Endothelial cell of umbilical vein (primary cell): ENCODE measurements at regions not wholly inside any gene's neighbourhood (a gene's known extent, or its start where the extent isn't known, plus 50 kb on each side); places are given as distances from the start of the nearest gene placed in this dataset.

Source experiments
- BruUV-seq: library from RNA; stranded (reverse); fragments of 400-500 nt; replicated peaks from 2 replicates; lab custom pipeline; 2021; lab: Mats Ljungman, UMichigan
- CTCF ChIA-PET: fragments of 300-600, 350-600 bp; sonication (Branson Sonifier 250); formaldehyde crosslinking; loops from one replicate; lab custom pipeline; 2021; ENCODE audit warnings: antibody characterized with exemption, inconsistent platforms; lab: Charles Lee
- POLR2A ChIA-PET: fragments of 300-600, 350-600 bp; sonication (Branson Sonifier 250); formaldehyde crosslinking; loops from one replicate; lab custom pipeline; 2021; ENCODE audit warnings: antibody characterized with exemption, inconsistent platforms; lab: Charles Lee
- DNase-seq: peaks from one replicate; pipeline ENCODE4 v3.0.0-alpha.2; 2011; ENCODE audit warnings: low read depth, low spot score
- FAIRE-seq: peaks from 2 replicates; lab custom pipeline; 2011; peaks lifted over from hg19 to GRCh38; lab: Jason Lieb, UNC
- H2AFZ ChIP-seq: 2 replicates; pipeline ENCODE4 v1.6.0; 2012; ENCODE audit warnings: low read depth, low read length, control low read depth, inconsistent platforms
- H3K27ac ChIP-seq: 2 replicates; pipeline ENCODE4 v1.5.1; 2011; ENCODE audit warnings: low read depth, mild to moderate bottlenecking, control low read depth, low read length, moderate library complexity; ENCODE audit not compliant: insufficient read depth
- H3K27me3 ChIP-seq, 2 experiments: 2 replicates each; pipeline versions ENCODE4 v1.6.0 to v1.6.1; 2011; ENCODE audit warnings: low read length in 2 of 2, mixed read lengths in 1 of 2; ENCODE audit not compliant: control insufficient read depth in 2 of 2, insufficient read depth in 2 of 2
- H3K36me3 ChIP-seq, 2 experiments: 2 replicates in 1 of 2; 3 replicates in 1 of 2; pipeline ENCODE4 v1.5.1; 2011; ENCODE audit warnings: low read length in 2 of 2, mild to moderate bottlenecking in 1 of 2, moderate library complexity in 1 of 2; ENCODE audit not compliant: control insufficient read depth in 2 of 2, insufficient read depth in 2 of 2; ENCODE audit errors: extremely low read depth in 1 of 2
- H3K4me1 ChIP-seq: 3 replicates; pipeline ENCODE4 v1.5.1; 2011; ENCODE audit warnings: mild to moderate bottlenecking, low read length; ENCODE audit not compliant: control insufficient read depth, insufficient read depth; ENCODE audit errors: extremely low read depth
- H3K4me2 ChIP-seq: 2 replicates; pipeline ENCODE4 v1.6.1; 2011; ENCODE audit warnings: low read length, control low read depth, mixed read lengths; ENCODE audit not compliant: insufficient read depth
- H3K4me3 ChIP-seq, 3 experiments: fragments of 200-600 bp in 1 of 3; sonication (generic), shearing (Covaris generic) in 1 of 3; replicated peaks in 1 of 3; 2 replicates each; pipeline ENCODE4 v1.5.1; 2011 to 2016; ENCODE audit warnings: control low read depth in 3 of 3, low read length in 3 of 3, mild to moderate bottlenecking in 2 of 3, inconsistent platforms in 1 of 3, low read depth in 1 of 3, moderate library complexity in 1 of 3; ENCODE audit not compliant: insufficient read depth in 1 of 3
- H3K79me2 ChIP-seq: 2 replicates; pipeline ENCODE4 v1.6.0; 2012; ENCODE audit warnings: low read length, inconsistent platforms; ENCODE audit not compliant: control insufficient read depth, insufficient read depth
- H3K9ac ChIP-seq: replicated peaks from 2 replicates; pipeline ENCODE3; 2011; ENCODE audit warnings: low read length, control low read depth; ENCODE audit not compliant: insufficient read depth; ENCODE audit errors: extremely low read depth
- H3K9me1 ChIP-seq: replicated peaks from 3 replicates; pipeline ENCODE4 v1.6.0; 2011; ENCODE audit warnings: mild to moderate bottlenecking, low read length; ENCODE audit not compliant: control insufficient read depth, insufficient read depth; ENCODE audit errors: extremely low read depth
- H3K9me3 ChIP-seq: replicated peaks from 2 replicates; pipeline ENCODE4 v1.5.1; 2012; ENCODE audit warnings: low read length, inconsistent platforms; ENCODE audit not compliant: control insufficient read depth, insufficient read depth
- H4K20me1 ChIP-seq: replicated peaks from 2 replicates; pipeline ENCODE3; 2011; ENCODE audit warnings: mild to moderate bottlenecking, low read length; ENCODE audit not compliant: control insufficient read depth, insufficient read depth; ENCODE audit errors: extremely low read depth
- CTCF ChIP-seq, 2 donors: IDR thresholded peaks; 1 replicate in 1 of 2; 2 replicates in 1 of 2; pipeline ENCODE4 v1.5.1; 2011; ENCODE audit warnings: low read length in 2 of 2, mild to moderate bottlenecking in 2 of 2, moderate library complexity in 2 of 2, control low read depth in 1 of 2, inconsistent platforms in 1 of 2, low read depth in 1 of 2; ENCODE audit not compliant: insufficient read depth in 1 of 2; ENCODE audit errors: extremely low read depth in 1 of 2
- EZH2 ChIP-seq: IDR thresholded peaks from 2 replicates; pipeline ENCODE4 v1.6.1; 2012; ENCODE audit warnings: borderline replicate concordance, low read depth, mild to moderate bottlenecking, moderate library complexity, low read length, inconsistent platforms; ENCODE audit not compliant: severe bottlenecking
- FOS ChIP-seq: IDR thresholded peaks from 2 replicates; pipeline ENCODE4 v1.6.1; 2011; ENCODE audit warnings: mild to moderate bottlenecking, low read length, moderate library complexity, borderline replicate concordance; ENCODE audit not compliant: insufficient read depth
- GATA2 ChIP-seq: IDR thresholded peaks from 2 replicates; pipeline ENCODE4 v1.7.0; 2011; ENCODE audit warnings: low read depth, mild to moderate bottlenecking, moderate library complexity, mixed read lengths, low read length; ENCODE audit not compliant: insufficient read length, insufficient read depth
- JUN ChIP-seq: IDR thresholded peaks from 2 replicates; pipeline ENCODE4 v1.6.1; 2011; ENCODE audit warnings: borderline replicate concordance, low read depth; ENCODE audit not compliant: insufficient read length, insufficient read depth
- MAX ChIP-seq: IDR thresholded peaks from 2 replicates; pipeline ENCODE4 v1.6.1; 2011; ENCODE audit not compliant: insufficient read depth, insufficient read length
- MYC ChIP-seq: IDR thresholded peaks from one replicate; pipeline ENCODE4 v1.6.1; 2011; ENCODE audit warnings: mild to moderate bottlenecking, low read depth, low read length
- POLR2A ChIP-seq: IDR thresholded peaks from 2 replicates; pipeline ENCODE4 v1.6.1; 2012; ENCODE audit warnings: low read depth, mild to moderate bottlenecking, control low read depth, low read length
- POLR2AphosphoS5 ChIP-seq: IDR thresholded peaks from 2 replicates; pipeline ENCODE4 v1.6.1; 2012; ENCODE audit warnings: low read depth, mild to moderate bottlenecking, control low read depth, low read length, moderate library complexity; ENCODE audit not compliant: insufficient read depth
- dilution Hi-C: fragments of 300-500 bp; cut with MboI; formaldehyde crosslinking; loops from one replicate; pipeline ENCODE4 v1.15.0; 2019; ENCODE audit warnings: low sequenced_read_pairs; ENCODE audit not compliant: extremely low pct_ligation_motif_present
- intact Hi-C: fragments of 100-400 bp; cut with micrococcal nuclease; formaldehyde crosslinking; loops from one replicate; pipeline ENCODE4 v1.10.0; 2022

GRCh38 chr2:105631011-105631410, 113.7 kb upstream of the NCK2 start:
- ChIA-PET POLR2A (no interaction called here), CTCF (no interaction called here)
- no peak overlapping the region for H3K9ac ChIP-seq
- no peaks in the 10 kb centered on the region for H3K9me1 ChIP-seq
- no TSS peak for BruUV-seq
- dilution Hi-C loops: no loop called here
- TF ChIP-seq POLR2A (no peak), GATA2 (no peak), MAX (no peak), JUN (no peak), MYC (no peak), CTCF (IDR thresholded peaks at IDR 0.05; ENCODE audit: extremely low read depth in 1 of 2, insufficient read depth in 1 of 2, low read depth in 1 of 2, low read length in 2 of 2) (no peak), FOS (no peak), EZH2 (no peak), POLR2AphosphoS5 (no peak)
- H2AFZ ChIP-seq: no peak overlapping the region
- DNase-seq (no peak), FAIRE-seq (no peak)
- H4K20me1 ChIP-seq: no peaks in the 10 kb centered on the region
- H3K4me1 ChIP-seq: no peaks in the 10 kb centered on the region
- H3K36me3 ChIP-seq: no peaks in the 10 kb centered on the region
- no peaks in the 10 kb centered on the region for H3K9me3 ChIP-seq
- H3K27me3 ChIP-seq: no peaks in the 10 kb centered on the region
- intact Hi-C loops: no loop called here
- no peak overlapping the region for H3K27ac ChIP-seq
- H3K4me3 ChIP-seq: no peak overlapping the region
- H3K4me2 ChIP-seq: no peak overlapping the region
- H3K79me2 ChIP-seq: no peaks in the 10 kb centered on the region
